K562 (cell line): ENCODE measurements at regions not wholly inside any gene's neighbourhood (a gene's known extent, or its start where the extent isn't known, plus 50 kb on each side); places are given as distances from the start of the nearest gene placed in this dataset.

Experiments
- CHD7 ChIP-seq: fragments of 200-600 bp; sonication (generic); IDR thresholded peaks from one replicate; pipeline ENCODE4 v1.6.1; 2012; ENCODE audit warnings: mild to moderate bottlenecking, low read depth, low read length, inconsistent platforms
- DNMT1 ChIP-seq: fragments of 450-650 bp; IDR thresholded peaks from 2 replicates; pipeline ENCODE4 v1.6.1; 2016; ENCODE audit warnings: antibody characterized with exemption, mild to moderate bottlenecking
- FOXA3 ChIP-seq, 2 experiments: fragments of 450-650 bp in 1 of 2; sonication (generic) in 1 of 2; formaldehyde crosslinking; IDR thresholded peaks in 1 of 2; conservative IDR thresholded peaks in 1 of 2; 2 replicates each; pipeline versions ENCODE4 v1.4.0 to v1.8.0; 2020 to 2022; ENCODE audit warnings: mild to moderate bottlenecking in 2 of 2, missing genetic modification reagents in 1 of 2
- L3MBTL2 ChIP-seq: fragments of 450-650 bp; IDR thresholded peaks from 2 replicates; pipeline ENCODE4 v1.6.1; 2016; ENCODE audit warnings: mild to moderate bottlenecking, moderate library complexity
- NBN ChIP-seq: fragments of 450-650 bp; IDR thresholded peaks from 2 replicates; pipeline ENCODE4 v1.6.1; 2016; ENCODE audit warnings: low read depth, mild to moderate bottlenecking
- REST ChIP-seq, 2 experiments: fragments of 450-650 bp; formaldehyde crosslinking in 1 of 2; IDR thresholded peaks; 2 replicates each; pipeline versions ENCODE4 v1.4.0 to v1.6.1; 2014 to 2020; ENCODE audit warnings: mild to moderate bottlenecking in 2 of 2, borderline replicate concordance in 1 of 2, low read depth in 1 of 2

GRCh38 chr4:138519436-138519835 is 277.3 kb upstream of the SLC7A11 start (continued):
- TF ChIP-seq CHD7 = no peak
- no peak for TF ChIP-seq NBN
- TF ChIP-seq FOXA3 (CRISPR knock-in tag; conservative IDR thresholded peaks at IDR 0.05 in 1 of 2, IDR thresholded peaks at IDR 0.05 in 1 of 2) = no peak
- no peak for TF ChIP-seq REST (IDR thresholded peaks at IDR 0.05; ENCODE audit: borderline replicate concordance)
- TF ChIP-seq REST (CRISPR knock-in tag; IDR thresholded peaks at IDR 0.05; ENCODE audit: low read depth) = no peak
- no peak for TF ChIP-seq L3MBTL2
- TF ChIP-seq DNMT1 = no peak
